ENCODE measurements at regions not wholly inside any gene's neighbourhood (a gene's known extent, or its start where the extent isn't known, plus 50 kb on each side); places are given as distances from the start of the nearest gene placed in this dataset.

- TF ChIP-seq POLR2AphosphoS5 (IDR thresholded peaks at IDR 0.05; ENCODE audit: low read depth, low read length), result no peak
- TF ChIP-seq REST (IDR thresholded peaks at IDR 0.05; ENCODE audit: insufficient read depth in 1 of 2, low read depth in 2 of 2, low read length in 2 of 2), result no peak
- TF ChIP-seq SIN3A (IDR thresholded peaks at IDR 0.05; ENCODE audit: borderline replicate concordance, insufficient read depth, low read length), result no peak
- TF ChIP-seq TAF1 (IDR thresholded peaks at IDR 0.05; ENCODE audit: borderline replicate concordance, insufficient read depth, low read length), result no peak
Measured at GRCh38 chr14:30243207-30243606, 315.6 kb upstream of the PRKD1 start.

GRCh38 chr14:30243805-30244204, 315.2 kb upstream of the G2E3 start:
- no peak for TF ChIP-seq REST (IDR thresholded peaks at IDR 0.05; ENCODE audit: insufficient read depth in 1 of 2, low read depth in 2 of 2, low read length in 2 of 2)
- TF ChIP-seq POLR2AphosphoS5 (IDR thresholded peaks at IDR 0.05; ENCODE audit: low read depth, low read length), result no peak
- TF ChIP-seq SIN3A (IDR thresholded peaks at IDR 0.05; ENCODE audit: borderline replicate concordance, insufficient read depth, low read length), result no peak
- TF ChIP-seq FOXP2 (optimal IDR thresholded peaks at IDR 0.05; ENCODE audit: borderline replicate concordance, extremely low read depth, extremely low read length, insufficient read depth), result no peak
- TF ChIP-seq TAF1 (IDR thresholded peaks at IDR 0.05; ENCODE audit: borderline replicate concordance, insufficient read depth, low read length), result no peak

- TF ChIP-seq FOXP2 (optimal IDR thresholded peaks at IDR 0.05; ENCODE audit: borderline replicate concordance, extremely low read depth, extremely low read length, insufficient read depth) (no peak), TAF1 (IDR thresholded peaks at IDR 0.05; ENCODE audit: borderline replicate concordance, insufficient read depth, low read length) (no peak), POLR2AphosphoS5 (IDR thresholded peaks at IDR 0.05; ENCODE audit: low read depth, low read length) (no peak), REST (IDR thresholded peaks at IDR 0.05; ENCODE audit: insufficient read depth in 1 of 2, low read depth in 2 of 2, low read length in 2 of 2) (no peak), SIN3A (IDR thresholded peaks at IDR 0.05; ENCODE audit: borderline replicate concordance, insufficient read depth, low read length) (no peak)
Measured at GRCh38 chr14:30251017-30251416, 307.9 kb upstream of the G2E3 start.

- TF ChIP-seq FOXP2 (optimal IDR thresholded peaks at IDR 0.05; ENCODE audit: borderline replicate concordance, extremely low read depth, extremely low read length, insufficient read depth) (no peak), POLR2AphosphoS5 (IDR thresholded peaks at IDR 0.05; ENCODE audit: low read depth, low read length) (no peak), TAF1 (IDR thresholded peaks at IDR 0.05; ENCODE audit: borderline replicate concordance, insufficient read depth, low read length) (no peak), SIN3A (IDR thresholded peaks at IDR 0.05; ENCODE audit: borderline replicate concordance, insufficient read depth, low read length) (no peak), REST (IDR thresholded peaks at IDR 0.05; ENCODE audit: insufficient read depth in 1 of 2, low read depth in 2 of 2, low read length in 2 of 2) (no peak)
Measured at GRCh38 chr14:30251557-30252100, 307.3 kb upstream of the G2E3 start.

GRCh38 chr14:30252151-30252550, 306.8 kb upstream of the G2E3 start:
- TF ChIP-seq REST (IDR thresholded peaks at IDR 0.05; ENCODE audit: insufficient read depth in 1 of 2, low read depth in 2 of 2, low read length in 2 of 2) (no peak), POLR2AphosphoS5 (IDR thresholded peaks at IDR 0.05; ENCODE audit: low read depth, low read length) (no peak), FOXP2 (optimal IDR thresholded peaks at IDR 0.05; ENCODE audit: borderline replicate concordance, extremely low read depth, extremely low read length, insufficient read depth) (no peak), SIN3A (IDR thresholded peaks at IDR 0.05; ENCODE audit: borderline replicate concordance, insufficient read depth, low read length) (no peak), TAF1 (IDR thresholded peaks at IDR 0.05; ENCODE audit: borderline replicate concordance, insufficient read depth, low read length) (no peak)
